HG03457 (cell line): ENCODE measurements at regions not wholly inside any gene's neighbourhood (a gene's known extent, or its start where the extent isn't known, plus 50 kb on each side); places are given as distances from the start of the nearest gene placed in this dataset.
"Not testable (repeated sequence)": the region's sequence is repeated elsewhere in the genome, so short reads cannot be mapped to it uniquely, and the experiment has no call there.

Source experiments
- ATAC-seq: cut with Tn5 transposase; IDR thresholded peaks from one replicate; pipeline ENCODE4 v1.9.1; 2021; ENCODE audit warnings: moderate number of reproducible peaks; ENCODE audit not compliant: unreplicated experiment

DNA sequence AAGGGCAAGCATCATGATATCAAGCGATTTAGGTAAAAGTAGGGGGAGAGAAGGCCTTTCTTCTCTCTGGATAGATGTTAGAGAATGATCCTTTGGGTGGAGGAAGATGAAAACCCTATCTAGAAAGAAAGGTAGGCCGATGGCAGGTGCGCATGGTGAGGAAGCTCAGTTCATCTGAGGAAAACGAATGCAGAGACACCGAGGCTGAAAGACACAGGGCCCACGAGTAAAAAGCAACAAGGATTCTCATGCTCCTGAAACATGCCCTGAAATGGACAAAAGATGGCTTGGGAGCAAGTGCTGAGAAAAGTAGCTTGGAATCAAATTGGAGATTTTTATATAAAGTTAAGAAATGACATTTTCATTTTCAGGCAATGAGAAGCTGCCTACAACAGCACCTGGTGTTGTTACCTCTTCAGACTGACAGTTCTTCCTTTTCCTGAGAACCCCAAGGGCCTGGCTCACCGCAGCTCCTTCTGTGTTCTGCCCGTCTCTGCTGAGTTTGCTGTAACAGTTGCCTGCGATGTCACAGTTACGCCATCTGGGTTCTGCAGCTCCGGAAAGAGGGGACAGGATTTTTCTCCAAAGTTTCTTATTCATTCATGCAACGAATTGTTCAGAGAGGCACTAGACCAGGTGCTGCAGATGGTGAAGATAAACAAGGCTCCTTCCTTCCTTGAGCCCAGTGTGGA is 402.0 kb upstream of the KLF6 start:
- no peak for ATAC-seq

DNA sequence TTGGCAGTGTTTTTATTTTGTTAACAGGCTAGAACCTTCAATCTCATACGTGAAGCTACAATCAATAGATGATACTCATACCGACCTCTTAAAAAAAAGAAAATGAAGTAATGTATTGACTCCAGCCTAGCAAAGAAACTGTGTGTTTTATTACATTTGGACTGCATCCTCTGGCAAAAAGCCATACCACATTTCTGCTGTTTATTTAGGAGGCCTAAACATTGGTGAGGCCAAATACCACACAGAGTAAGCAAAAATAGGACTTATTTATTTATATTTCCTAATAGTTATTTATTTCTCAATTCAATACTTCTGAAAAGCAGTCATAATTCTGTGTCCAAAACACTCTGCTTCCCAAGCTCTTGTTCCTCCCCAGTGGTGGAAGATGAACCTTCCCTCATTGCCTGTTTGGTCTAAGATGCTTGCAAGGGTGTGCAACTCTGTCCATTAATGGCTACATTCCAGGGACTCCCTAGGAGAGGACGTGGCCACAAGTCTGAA is 398.8 kb upstream of the KLF6 start:
- no peak for ATAC-seq

DNA sequence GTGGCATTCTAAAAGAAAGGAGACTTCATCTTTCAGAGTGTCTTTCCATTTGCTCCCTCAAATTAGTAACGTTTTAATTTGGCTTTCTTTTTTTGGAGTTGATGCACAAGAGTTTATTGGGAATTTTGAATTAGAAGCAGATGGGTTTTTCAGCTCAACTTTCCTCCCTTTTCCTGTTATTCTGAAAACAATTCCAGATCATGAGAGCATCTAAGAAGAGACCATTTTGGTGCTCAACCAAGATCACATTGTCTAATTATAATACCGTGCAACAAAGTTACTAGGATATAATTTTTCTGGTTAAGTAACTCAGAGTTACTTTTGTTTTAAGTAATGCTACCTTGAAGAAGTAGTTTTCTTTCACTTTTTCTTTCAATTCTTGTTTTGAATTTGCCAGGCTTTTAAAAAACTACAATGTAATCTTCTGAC is 396.6 kb upstream of the KLF6 start:
- ATAC-seq: no peak

DNA sequence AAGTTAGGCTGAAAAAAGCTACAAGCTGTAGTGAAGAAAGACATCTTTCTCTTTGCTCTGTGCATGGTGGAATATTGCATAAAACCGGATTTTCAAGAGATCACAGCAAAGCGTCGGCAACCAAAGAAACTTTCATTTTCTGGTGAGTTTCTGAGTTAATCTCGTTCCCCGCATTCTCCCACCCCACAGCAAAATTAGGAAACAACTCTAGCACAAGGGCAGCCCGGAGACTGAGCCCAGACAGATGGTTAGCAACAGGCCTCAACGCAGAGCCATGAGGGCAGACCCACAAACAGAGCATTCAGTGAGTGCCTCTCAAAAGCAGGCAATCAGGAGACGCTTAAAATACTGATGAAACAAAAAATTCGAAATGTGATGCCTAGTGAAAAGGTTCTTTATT is 396.1 kb upstream of the KLF6 start:
- no peak for ATAC-seq

DNA sequence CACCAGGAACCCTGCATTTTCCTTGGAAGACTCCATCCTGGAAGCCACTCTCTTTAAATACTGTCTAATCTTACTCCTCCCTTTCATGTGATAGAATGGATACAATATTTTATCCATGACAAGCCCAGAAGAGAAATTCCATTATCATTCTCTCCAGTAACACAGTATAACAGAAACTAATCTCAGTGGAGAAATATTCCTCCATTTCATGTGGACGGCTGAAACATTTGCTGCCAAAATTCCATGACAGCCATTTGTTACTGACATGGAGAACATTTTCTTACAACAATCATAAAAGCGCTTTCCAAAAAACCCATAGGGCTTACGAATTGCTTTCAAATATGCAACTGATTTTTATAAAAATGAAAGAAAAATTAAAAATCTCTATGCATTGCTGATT is 392.8 kb upstream of the KLF6 start:
- no peak for ATAC-seq

DNA sequence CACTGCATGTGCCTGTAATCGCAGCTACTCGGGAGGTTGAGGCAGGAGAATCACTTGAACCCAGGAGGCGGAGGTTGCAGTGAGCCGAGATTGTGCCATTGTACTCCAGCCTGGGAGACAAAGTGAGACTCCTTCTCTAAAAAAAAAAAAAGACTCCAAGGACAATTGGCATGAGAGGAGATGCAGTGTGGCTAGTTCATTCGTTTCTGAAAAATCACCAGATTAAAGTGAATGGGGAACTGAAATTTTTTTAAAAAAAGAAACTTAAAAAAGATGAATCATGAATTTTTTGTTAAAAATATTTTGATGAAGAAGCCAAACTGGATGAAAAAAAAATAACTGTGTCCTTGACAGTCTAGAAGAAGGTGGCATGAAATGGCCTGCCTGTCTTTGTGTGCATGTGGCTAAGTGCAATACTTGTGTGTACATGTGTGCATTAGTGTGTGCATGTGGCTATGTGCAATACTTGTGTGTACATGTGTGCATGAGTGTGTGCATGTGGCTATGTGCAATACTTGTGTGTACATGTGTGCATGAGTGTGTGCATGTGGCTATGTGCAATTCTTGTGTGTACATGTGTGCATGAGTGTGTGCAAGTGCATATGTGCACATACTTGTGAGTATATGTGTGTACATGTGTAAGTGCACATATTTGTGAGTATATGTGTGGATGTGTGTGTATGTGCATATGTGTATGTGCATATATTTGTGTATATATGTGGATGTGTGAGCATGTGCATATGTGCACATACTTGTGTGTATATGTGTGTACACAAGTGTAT is 391.7 kb upstream of the KLF6 start:
- ATAC-seq: no peak

DNA sequence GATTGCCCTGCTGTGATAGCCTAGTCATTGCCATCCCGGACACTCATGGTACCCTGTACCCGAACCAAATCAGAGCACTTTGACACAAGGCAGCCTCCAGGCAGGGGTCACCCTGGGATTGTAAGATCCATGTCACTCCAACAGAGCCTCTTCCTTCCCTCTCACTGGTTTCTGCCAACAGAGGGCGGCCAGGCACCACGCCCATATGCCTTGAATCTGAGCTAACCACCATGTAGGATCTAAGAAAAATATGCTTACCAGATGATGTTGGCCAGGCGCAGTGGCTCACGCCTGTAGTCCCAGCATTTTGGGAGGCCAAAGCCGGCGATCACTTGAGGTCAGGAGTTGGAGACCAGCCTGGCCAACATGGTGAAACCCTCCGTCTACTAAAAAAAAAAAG is 389.2 kb upstream of the KLF6 start:
- ATAC-seq: no peak

DNA sequence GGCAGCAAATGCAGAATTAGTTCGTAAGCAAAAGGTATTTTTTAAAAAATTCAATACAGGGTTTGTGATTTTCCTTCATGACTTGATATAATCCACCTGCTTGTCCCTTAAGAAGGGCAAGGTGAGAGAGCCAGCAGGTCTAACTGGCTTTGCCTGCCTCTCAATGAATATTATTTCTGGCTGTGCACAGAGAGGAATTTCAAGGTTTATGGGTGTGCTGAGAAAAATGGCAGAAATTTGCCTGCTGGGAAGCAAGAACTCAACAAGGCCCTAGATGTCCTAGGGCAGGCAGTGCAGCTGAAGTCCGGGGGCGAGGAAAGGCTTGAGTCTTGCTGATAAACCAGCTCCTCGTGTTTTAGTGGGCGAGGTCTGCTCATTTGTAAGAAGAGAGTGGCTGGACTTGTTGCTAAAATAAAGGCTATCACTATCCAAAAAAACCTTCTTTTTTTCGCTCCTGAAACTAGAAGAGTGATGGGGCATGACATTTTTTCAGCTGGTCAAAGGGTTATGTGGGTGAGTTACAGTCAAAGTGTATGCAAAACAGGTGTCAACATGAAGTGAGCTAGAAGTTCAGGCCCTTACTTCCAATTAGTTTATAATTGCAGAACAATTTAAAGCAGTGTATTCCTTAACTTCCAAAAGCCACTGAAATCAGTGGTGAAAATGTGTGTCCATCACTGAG is 385.8 kb upstream of the KLF6 start:
- ATAC-seq: no peak

DNA sequence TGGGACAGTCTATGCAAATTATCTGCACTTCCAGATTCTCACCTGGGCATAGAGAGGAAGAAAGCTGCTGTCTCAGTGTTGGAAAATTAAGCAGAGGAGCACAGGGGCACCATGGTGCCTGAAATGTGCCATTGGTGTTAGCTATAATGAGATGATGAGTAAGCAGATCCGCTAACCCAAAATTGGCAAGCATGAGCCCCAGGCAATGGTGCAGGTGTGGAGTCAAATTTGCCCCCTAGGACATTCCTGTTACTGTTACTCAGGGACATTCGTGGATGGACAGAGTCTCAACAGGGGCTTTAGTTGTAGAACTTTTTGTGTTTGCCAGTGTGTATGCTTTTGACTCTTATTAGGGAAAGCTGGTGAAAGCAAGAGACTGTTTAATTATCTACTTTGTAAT is 385.2 kb upstream of the KLF6 start:
- no peak for ATAC-seq

DNA sequence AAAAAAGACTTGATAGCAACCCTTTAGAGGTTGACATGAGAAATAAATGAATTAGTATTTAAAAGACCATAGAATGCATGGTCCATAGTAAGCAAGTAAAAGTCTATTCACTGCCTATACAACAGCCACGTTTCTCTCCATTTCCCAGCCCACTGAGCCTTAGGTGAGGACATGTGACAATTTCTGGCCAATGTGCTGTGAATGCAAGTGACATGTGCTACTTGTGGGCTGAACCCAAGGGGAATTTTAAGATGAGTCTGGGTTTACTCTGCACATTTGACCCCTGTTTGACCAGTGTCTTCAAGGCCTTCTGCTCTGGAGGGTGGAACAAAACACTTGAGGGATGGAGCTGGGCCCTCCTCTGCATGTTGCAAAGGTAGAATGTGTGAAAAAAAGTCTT is 384.4 kb upstream of the KLF6 start:
- ATAC-seq: no peak

DNA sequence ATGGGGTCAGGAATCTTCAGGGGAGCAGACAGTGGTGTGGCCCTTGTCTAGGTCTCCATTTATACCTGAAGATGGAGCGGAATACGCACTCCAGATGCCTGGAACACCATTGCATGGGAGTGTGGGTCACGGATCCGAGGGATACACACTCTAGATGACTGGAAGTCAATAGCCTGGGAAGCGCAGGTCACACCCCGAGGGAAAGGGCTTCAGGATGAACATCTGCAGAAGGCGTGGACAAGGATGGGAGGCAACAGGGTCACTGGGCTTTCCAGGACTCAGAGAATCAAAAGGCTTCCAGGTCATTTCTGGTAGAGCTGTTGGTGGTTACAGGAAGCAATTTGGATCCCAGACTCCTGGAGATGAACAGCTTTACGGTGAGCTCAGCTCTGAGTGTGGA is 382.2 kb upstream of the KLF6 start:
- no peak for ATAC-seq

DNA sequence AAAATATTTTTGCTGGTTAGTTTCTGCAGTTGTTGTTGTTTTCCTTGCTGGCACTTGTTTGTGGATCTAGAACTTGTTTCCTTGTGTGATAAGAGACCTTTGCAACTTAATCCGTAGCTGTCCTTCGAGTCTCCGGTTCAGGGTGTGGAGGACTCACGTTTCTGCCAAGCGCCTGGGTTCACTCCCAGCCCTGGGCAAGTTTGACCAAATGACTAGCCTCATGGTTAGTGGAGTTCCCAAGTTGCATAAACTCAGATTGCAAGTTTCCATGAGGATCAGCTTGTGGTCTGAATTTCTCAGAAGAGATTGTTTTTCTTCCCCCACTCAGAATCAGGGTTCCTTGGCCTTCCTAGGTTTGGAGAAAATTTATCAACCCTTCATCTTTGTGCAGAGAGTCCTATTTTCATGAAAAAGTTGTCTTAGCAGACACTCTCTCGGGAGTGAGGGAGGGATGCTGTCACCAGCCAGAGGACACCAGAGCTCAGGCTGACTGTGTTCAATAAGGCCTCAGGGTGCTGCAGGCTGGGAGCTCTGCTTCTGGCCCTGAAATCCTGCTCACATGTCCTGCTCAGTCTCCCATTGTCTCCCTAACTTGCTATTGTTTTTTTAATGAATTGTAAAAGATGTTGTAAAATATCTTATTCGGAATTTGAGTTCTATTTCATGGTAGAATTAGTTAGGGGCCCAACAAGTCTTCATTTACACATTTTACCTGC is 377.7 kb upstream of the KLF6 start:
- ATAC-seq: no peak

DNA sequence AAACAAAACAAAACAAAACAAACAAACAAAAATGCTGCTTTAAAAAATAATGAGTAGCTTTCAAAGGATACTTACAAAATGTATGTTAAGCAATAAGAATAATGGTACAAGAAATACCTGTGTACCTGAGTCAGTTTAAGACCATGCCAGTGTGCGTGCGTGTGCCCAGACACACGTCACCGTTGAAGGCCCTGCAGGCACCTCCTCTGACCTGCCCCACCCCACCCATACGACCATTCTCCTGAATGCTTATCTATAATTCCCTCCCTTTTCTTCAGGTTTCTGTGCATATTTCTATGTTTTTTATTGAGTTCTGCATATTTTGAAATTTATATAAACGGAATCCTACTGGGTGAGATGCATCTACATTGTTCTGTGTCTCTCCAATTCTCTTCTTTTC is 374.2 kb upstream of the KLF6 start:
- ATAC-seq: no peak

DNA sequence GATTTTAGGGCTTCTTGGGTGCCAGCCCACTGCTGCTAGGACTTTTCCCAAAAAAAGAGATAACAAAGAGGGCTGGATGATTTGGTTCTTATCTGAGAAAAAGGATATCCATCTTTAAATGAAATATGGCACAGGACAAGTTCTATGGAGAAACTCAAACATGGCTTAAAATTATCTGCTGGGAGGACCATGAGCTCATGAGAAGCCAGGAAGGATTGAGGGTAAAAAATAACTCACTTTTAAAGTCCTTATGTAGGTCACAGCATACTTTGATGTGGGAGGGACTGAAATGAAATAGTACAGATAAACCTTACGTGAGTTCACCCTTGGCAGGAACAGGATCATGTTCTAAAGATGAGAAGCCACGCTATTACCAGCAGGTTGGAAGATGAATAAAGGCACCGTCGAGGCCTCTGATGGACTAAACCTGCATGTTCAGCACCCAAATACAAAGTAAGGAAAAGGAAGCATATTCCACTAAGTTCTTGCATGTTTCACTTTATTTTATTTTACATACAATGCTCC is 369.2 kb upstream of the KLF6 start:
- ATAC-seq: no peak

DNA sequence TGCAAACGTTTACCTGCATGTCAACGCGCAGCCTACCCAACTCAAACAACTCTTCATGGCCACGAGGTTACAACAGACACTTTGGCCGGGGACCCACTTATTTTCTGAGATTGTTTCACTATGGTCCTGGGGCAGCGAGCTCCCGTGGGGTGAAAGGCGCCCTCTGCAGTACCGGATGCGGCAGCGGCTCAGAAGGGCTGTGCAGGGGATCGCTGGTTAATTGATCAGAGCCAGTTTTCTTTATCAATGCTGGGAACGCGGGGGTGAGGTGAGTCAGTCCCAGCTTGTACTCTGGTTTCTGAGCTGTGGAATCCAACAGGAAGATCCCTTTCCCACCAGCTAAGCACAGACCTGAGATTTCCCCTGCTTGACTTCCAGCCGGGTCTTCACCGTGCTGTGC is 366.5 kb upstream of the KLF6 start:
- ATAC-seq: no peak

DNA sequence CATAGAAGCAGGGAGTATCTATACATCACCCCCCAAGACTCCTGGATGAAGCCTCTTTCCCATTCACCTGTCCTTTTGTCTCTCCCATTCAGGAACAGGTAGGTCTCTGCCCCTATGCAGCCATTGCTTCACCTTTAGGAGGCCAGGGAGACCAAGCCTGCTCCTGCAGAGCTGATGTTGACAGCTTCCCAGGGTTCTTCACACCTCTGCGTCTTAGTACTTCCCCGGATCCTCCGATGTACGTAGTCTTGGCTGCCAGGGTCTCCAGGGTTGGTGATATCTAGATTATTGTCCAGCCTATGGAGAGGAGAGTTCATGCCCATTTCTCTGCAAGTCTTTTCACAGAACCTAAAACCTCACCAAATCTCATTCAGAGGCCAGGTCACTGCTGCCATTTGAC is 365.7 kb upstream of the KLF6 start:
- ATAC-seq: no peak

DNA sequence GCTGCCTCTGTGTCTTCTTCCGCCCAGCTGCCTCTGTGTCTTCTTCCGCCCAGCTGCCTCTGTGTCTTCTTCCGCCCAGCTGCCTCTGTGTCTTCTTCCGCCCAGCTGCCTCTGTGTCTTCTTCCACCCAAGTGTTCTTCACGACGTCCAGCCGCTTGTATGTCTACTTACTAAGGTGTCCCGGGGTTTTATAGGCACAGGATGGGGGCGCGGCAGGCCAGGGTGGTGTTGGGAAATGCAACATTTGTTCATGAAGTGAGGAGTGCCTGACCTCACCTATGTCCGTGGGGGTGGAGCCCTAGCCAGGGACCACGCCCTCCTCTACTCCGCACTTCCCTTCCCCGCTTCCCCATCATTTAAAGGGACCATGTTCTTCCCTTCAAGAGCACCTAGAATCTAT is 364.5 kb upstream of the KLF6 start:
- not testable (repeated sequence) for ATAC-seq

DNA sequence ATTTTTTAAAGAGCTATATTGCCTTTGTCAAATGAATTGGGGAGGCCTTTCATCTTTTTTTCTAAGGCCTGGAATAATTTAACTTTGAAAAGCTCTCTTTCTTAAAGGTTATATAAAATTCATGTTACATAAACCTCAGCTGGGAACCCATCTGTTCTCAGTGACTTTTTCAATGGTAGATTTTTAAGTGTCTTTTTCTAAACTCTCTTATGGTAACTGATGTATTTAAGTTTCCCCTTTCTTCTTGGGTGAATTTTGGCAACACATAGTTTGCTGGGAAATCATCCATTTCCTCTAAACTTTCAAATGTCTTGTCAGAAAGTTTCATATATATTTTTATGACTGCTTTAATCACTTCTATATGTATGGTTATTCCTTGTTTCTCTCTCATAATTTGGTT is 362.2 kb upstream of the KLF6 start:
- no peak for ATAC-seq

DNA sequence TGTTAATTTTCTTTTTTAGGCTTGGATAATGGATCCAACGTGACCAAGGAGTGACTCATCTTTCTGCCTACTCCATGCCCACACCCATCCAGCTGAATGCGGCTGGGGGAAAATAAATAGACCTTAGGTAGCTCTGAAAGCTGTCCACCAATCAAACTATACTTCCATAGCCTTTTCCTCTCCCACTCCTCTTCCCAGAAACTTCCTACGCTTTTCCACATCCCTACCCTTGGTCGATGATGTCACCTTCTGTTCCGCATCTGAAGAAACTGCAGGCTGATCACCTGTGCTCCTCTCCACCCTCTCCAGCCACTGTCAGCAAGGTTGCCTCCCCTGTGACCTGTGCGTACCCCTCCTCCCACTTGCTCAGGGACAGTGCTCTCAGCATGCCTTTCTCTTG is 359.8 kb upstream of the KLF6 start:
- ATAC-seq: no peak

DNA sequence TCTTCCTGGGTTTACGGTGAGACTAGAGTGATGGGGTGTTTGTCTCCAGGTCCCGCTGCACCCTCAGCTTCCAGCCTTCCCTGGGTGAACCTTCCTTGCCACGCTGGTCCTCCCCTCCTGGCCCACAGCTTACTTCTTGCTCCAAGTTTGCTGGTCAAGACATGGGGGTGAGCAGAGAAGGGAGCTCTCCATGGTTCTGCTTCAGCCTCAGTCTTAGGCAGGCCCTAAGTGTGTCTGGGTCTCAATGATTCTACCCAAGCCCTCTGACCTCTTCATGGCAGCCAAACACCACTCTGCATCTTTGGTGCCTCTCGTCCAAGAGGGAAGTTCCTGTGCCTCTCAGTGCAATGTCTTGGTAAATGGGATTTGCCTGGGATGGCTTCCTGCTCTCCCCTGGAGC is 356.5 kb upstream of the KLF6 start:
- ATAC-seq: no peak

DNA sequence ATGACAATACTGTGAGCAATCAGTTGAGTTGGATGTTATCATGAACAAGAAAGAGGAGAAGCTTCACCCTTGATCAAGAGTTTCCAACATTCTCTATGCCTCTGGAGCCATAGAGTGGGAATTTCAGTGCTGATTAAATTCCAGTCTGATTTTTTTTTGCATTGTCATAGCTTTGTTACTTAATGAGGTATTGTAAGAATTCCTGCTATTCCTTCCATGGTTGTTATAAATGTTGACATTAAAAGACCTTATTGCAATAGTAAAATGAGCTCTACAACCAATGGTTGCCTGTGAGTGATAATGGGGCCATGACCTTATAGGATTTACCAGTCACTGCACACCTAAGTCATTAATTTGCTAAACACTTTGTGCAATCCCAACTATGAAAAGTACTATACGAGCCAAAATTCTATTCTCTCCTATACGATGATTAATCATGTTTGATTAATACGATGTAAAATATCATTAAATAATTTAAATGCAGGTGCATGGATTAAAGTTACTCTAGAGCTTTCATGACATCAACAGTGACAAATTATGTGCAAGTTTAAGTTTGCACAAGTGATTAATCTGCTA is 353.2 kb upstream of the KLF6 start:
- ATAC-seq: no peak
